HG03558 (cell line): ENCODE measurements at regions not wholly inside any gene's neighbourhood (a gene's known extent, or its start where the extent isn't known, plus 50 kb on each side); places are given as distances from the start of the nearest gene placed in this dataset.

ENCODE experiments used
- ATAC-seq: cut with Tn5 transposase; IDR thresholded peaks from one replicate; pipeline ENCODE4 v1.9.1; 2021; ENCODE audit warnings: moderate number of reproducible peaks; ENCODE audit not compliant: unreplicated experiment; ENCODE audit errors: extremely low read depth

DNA sequence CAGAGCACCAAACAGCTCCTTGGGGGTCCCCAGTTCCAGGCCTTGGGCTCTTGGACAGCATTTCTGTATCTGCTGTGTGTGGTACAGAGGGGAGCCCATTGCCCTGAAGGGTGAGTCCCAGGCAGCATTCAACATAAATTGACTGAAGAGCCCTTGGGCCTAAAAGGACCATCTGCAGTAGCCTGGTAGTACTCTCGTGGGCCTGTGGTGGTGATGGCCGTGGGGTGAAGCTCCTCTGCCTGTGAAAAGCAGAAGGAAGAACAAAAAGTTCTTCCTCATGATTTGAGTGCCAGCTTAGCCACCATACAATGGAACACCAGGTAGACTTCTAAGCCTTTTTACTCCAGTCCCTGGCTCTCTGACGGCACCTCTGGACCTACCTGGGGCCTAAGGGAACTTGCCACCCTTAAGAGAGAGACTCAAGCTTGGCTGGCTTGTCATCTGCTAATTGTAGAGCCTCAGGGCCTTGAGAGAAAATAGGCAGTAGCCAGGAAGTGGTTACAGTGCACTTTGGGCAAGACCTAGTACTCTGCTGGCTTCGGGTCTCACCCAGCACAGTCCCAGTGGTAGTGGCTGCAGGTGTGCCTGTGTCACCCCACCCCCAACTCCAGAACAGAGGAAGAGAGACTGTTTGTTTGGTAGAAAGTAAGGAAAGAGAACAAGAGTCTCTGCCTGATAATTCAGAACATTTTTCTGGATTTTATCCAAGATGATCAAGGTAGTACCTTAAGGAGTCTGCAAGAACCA lies 84.6 kb upstream of the CERS6 start:
- peak; percentile 59 for ATAC-seq

GRCh38 chr2:168373468-168373867 lies 82.6 kb upstream of the CERS6 start:
- no peak for ATAC-seq

GRCh38 chr2:168375195-168375798 lies 80.8 kb upstream of the CERS6 start:
- no peak for ATAC-seq

GRCh38 chr2:168378960-168379669 lies 77.0 kb upstream of the CERS6 start:
- no peak for ATAC-seq

DNA sequence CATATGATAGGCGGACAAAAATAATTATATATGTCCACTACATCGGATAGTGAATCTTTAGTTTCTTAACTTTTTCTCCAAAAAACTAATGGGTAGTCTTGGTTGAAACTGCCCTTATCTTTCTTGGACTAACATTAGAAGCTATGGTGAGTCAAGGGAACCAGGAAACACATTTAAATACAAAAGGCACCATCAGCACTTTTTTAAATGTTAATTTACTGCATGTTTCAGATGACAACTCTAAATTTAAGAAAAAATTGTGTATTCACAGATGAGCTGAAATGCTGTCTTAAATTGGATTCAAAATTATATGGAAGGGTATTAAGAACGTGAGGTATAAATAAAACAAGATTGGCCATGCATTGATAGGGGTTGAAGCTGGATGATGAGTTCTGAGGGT lies 75.6 kb upstream of the CERS6 start:
- ATAC-seq: no peak

DNA sequence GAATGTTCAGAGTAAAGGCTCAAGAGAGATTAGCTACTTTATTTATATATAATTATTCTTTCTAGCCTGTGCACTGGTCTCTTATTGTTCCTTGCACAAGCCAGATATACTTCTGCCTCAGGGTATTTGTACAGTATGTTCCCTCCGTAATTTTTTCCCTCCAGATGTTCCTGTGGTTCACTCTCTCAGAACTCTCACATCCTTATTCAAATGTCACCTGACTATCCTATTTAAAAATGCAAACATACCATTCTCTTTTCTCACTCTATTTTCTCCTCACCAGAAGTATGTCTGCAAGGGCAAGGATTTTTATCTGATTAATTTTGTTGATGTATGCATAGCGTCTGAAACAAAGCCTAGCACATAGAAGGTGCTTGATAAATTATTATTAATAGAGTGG lies 64.0 kb upstream of the CERS6 start:
- ATAC-seq: no peak

GRCh38 chr2:168392797-168393196 lies 63.3 kb upstream of the CERS6 start:
- no peak for ATAC-seq

DNA sequence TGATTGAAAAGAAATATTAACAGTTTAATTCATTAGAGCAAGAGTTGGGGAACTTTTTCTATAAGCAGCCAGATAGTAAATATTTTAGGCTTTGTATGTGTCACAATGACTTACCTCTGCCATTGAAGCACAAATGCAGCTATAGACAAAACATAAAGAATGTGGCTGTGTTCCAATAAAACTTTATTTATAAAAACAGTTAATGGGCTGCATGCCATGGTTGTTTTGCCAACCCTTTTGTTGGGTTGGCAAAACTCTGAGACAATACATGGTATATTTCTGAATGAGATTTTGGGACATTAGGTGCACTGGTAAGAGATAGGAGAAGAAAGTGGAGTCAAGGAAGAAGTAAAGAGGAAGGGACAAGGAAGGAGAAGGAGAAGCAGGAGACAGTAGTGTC lies 61.8 kb upstream of the CERS6 start:
- no peak for ATAC-seq

DNA sequence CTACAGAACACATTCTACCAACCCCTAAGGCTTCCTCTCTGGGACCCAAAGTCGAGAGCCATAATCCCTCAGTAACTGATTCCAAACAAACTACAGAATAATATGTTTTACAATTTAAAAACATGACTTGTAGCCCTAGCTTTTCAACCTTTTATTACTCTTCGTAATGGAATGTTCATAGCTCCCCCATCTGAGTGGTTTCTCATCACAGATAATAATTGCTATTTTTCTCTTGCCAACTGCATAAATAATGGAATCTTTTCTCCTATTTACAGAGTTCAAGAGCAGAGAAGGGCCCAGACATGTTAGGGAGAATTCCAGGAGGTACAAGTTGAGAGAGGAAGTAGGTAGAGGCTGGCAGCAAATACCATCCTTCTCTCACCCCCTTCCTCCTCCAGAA lies 59.9 kb upstream of the CERS6 start:
- no peak for ATAC-seq

- no peak for ATAC-seq
Observed at GRCh38 chr2:168397629-168398028, 58.4 kb upstream of the CERS6 start.

DNA sequence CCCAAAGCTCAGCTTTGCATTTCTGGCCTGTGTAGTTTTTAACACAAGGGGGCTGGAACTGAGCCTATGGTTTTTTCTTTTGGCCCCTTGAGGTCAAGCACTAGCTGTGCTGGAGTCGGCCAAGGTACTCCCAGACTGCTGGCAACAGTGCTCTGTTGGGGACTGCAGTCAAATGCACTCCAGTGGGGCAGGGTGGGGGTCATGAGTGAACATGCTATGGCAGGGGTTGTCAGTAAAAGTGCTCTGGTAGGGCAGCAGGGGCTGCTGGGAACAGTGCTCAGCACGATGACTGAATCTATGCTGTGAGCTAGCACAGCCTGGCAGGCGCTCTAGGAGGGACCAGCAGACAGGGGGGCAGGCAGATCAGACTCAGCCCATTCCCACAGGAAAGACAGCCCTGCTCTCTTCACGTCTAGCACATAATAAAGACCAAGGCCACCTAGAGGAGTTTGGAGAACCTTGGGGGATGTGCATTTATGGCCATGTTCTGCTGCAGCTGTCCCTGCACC lies 55.0 kb upstream of the CERS6 start:
- ATAC-seq: no peak

GRCh38 chr2:168401771-168402170 lies 54.3 kb upstream of the CERS6 start:
- ATAC-seq: no peak

- ATAC-seq: no peak
Observed at GRCh38 chr2:168402531-168402930, 53.5 kb upstream of the CERS6 start.

- ATAC-seq: no peak
Observed at GRCh38 chr2:168403736-168404135, 52.3 kb upstream of the CERS6 start.

- ATAC-seq: no peak
Observed at GRCh38 chr2:168404764-168405163, 51.3 kb upstream of the CERS6 start.
